Sigmoid colon (tissue), 4 donors: ENCODE measurements at regions not wholly inside any gene's neighbourhood (a gene's known extent, or its start where the extent isn't known, plus 50 kb on each side); places are given as distances from the start of the nearest gene placed in this dataset.

ENCODE experiments used
- EP300 ChIP-seq, 4 donors: sonication (generic); formaldehyde crosslinking; IDR thresholded peaks; one replicate each; pipeline ENCODE4 v1.6.1; 2017; ENCODE audit warnings: antibody characterized with exemption in 4 of 4
- POLR2A ChIP-seq, 2 donors: fragments of 450-650 bp; IDR thresholded peaks; one replicate each; pipeline ENCODE4 v1.6.1; 2016; ENCODE audit warnings: antibody characterized with exemption in 2 of 2, mild to moderate bottlenecking in 2 of 2, moderate library complexity in 2 of 2
- POLR2AphosphoS5 ChIP-seq, 4 donors: sonication (generic); formaldehyde crosslinking; IDR thresholded peaks; one replicate each; pipeline ENCODE4 v1.6.1; 2017; ENCODE audit warnings: antibody characterized with exemption in 4 of 4
- TF ChIP-seq, protein P1 (sequence below), 4 experiments: fragments of 450-650 bp in 3 of 4; fragments of 200-600 bp in 1 of 4; IDR thresholded peaks; one replicate each; pipeline ENCODE4 v1.5.1; 2016 to 2019; ENCODE audit warnings: antibody characterized with exemption in 4 of 4, mild to moderate bottlenecking in 3 of 4, moderate library complexity in 2 of 4

DNA sequence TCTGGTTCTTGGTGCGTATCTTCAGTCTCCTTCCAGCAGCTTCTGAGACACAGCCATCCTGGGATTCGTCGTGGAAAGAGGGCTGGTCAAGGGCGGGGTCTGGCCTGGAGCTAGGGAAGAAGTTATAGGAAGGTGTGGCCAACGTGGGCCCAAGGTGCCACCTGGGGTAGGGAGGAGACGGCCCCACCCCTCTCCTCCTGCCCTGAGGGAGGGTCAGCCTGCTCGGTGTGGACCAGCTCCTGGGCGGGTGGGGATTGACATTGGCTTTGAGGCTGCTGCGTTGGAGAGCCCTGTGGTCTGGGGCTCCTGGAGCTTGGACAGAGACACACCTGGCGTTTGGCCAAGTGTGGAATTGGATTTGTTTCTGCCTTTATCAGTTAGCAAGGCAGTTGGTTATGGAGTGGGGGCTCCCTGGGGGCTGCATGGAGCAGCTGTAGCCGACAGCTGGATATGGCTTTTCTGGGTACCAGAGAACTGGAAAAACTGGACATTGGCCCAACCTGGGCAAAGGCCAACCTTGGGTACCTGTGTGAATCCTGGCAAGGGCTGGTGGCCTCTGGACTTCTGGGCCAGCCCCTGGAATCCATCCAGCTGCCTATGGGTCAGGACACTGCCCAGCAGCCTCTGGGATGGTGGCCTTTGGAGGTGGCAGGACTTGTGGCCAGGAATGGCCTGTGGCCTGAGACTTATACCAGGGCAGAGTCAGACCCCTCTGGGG lies 75.7 kb upstream of the PPP1R26 start:
- TF ChIP-seq POLR2A (IDR thresholded peaks at IDR 0.05) (no peak), EP300 (IDR thresholded peaks at IDR 0.05) (no peak), POLR2AphosphoS5 (IDR thresholded peaks at IDR 0.05) (no peak)
- TF ChIP-seq, protein P1, sequence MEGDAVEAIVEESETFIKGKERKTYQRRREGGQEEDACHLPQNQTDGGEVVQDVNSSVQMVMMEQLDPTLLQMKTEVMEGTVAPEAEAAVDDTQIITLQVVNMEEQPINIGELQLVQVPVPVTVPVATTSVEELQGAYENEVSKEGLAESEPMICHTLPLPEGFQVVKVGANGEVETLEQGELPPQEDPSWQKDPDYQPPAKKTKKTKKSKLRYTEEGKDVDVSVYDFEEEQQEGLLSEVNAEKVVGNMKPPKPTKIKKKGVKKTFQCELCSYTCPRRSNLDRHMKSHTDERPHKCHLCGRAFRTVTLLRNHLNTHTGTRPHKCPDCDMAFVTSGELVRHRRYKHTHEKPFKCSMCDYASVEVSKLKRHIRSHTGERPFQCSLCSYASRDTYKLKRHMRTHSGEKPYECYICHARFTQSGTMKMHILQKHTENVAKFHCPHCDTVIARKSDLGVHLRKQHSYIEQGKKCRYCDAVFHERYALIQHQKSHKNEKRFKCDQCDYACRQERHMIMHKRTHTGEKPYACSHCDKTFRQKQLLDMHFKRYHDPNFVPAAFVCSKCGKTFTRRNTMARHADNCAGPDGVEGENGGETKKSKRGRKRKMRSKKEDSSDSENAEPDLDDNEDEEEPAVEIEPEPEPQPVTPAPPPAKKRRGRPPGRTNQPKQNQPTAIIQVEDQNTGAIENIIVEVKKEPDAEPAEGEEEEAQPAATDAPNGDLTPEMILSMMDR (IDR thresholded peaks at IDR 0.05) = no peak
